C4-2B (cell line): ENCODE measurements at regions not wholly inside any gene's neighbourhood (a gene's known extent, or its start where the extent isn't known, plus 50 kb on each side); places are given as distances from the start of the nearest gene placed in this dataset.
"Not testable (repeated sequence)": the region's sequence is repeated elsewhere in the genome, so short reads cannot be mapped to it uniquely, and the experiment has no call there.

ENCODE experiments used
- H3K27ac ChIP-seq: fragments of 450-650 bp; 2 replicates; pipeline ENCODE4 v1.5.1; 2017
- CTCF ChIP-seq: fragments of 450-650 bp; conservative IDR thresholded peaks from 2 replicates; pipeline ENCODE4 v1.5.1; 2017; ENCODE audit warnings: mild to moderate bottlenecking
- ZFX ChIP-seq: fragments of 450-650 bp; IDR thresholded peaks from 2 replicates; pipeline ENCODE4 v1.6.1; 2017

GRCh38 chr1:80143361-80143760, 1136.8 kb upstream of the ADGRL4 start:
- no peak for TF ChIP-seq CTCF
- TF ChIP-seq ZFX = no peak

GRCh38 chr1:80137946-80138602, 1131.5 kb upstream of the ADGRL4 start:
- H3K27ac ChIP-seq = not testable (repeated sequence)

More at GRCh38 chr1:80143361-80143760, 1136.8 kb upstream of the ADGRL4 start:
- H3K27ac ChIP-seq = no peak overlapping the region

GRCh38 chr1:80113168-80114038, 1106.9 kb upstream of the ADGRL4 start:
- TF ChIP-seq ZFX (no peak), CTCF (no peak)
- H3K27ac ChIP-seq = no peak overlapping the region

- no peak for TF ChIP-seq CTCF
- no peak for TF ChIP-seq ZFX
These were observed 1094.6 kb upstream of the ADGRL4 start for GRCh38 chr1:80101159-80101558.

GRCh38 chr1:80099713-80100112, 1093.2 kb upstream of the ADGRL4 start:
- no peak for TF ChIP-seq ZFX
- no peak for TF ChIP-seq CTCF
- no peak overlapping the region for H3K27ac ChIP-seq

More at GRCh38 chr1:80101159-80101558, 1094.6 kb upstream of the ADGRL4 start:
- no peak overlapping the region for H3K27ac ChIP-seq

- H3K27ac ChIP-seq = no peak overlapping the region
- TF ChIP-seq CTCF (no peak), ZFX (no peak)
These were observed 1078.5 kb upstream of the ADGRL4 start for GRCh38 chr1:80085067-80085466.

GRCh38 chr1:80083892-80084291, 1077.4 kb upstream of the ADGRL4 start:
- TF ChIP-seq CTCF (no peak; the same call in 1 of the 2 replicates), ZFX (no peak)
- H3K27ac ChIP-seq = peak overlapping the region; percentile 76
